GM19463 (cell line): ENCODE measurements at regions not wholly inside any gene's neighbourhood (a gene's known extent, or its start where the extent isn't known, plus 50 kb on each side); places are given as distances from the start of the nearest gene placed in this dataset.

Source experiments
- ATAC-seq: cut with Tn5 transposase; IDR thresholded peaks from one replicate; pipeline ENCODE4 v1.9.1; 2021; ENCODE audit warnings: mild to moderate bottlenecking, moderate library complexity; ENCODE audit not compliant: unreplicated experiment

DNA sequence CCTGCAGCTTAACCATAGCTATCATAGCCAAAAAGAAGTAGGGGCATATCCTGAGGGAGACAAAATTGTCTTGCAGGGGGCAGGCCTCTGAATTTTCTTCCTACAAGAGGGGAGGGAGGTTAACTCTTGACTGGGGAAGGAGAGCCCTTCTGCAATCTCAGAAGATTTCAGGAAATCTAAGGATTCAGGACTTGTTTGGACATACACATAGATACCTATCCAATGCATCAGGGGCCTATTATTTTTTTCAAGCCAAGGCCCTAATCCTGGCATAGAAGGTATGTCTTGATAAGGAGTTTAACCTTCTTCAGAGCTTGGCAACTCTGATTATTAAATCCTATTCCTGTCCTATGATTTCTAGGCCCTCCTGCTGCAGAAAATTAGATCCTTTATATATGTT lies 375.1 kb upstream of the ACTBL2 start:
- no peak for ATAC-seq

DNA sequence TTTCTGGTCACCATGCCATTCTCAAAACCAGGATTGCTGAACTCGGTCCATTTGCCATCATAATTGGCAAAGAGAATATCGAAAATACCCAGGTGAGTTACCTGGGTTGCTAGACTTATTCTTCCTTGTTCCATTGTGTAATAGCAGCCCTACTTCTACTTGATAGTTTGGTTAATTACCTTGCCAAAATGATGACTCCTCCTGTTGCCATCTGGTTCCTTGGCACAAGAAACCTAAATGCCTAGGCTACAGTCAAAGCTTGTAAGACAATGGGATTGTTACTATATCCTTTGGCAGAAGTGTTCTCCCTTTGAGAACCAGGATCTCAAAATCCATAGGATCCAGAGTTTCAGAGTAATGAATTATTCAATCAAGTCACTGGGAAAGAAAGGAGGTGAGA lies 373.2 kb upstream of the ACTBL2 start:
- ATAC-seq, result no peak

DNA sequence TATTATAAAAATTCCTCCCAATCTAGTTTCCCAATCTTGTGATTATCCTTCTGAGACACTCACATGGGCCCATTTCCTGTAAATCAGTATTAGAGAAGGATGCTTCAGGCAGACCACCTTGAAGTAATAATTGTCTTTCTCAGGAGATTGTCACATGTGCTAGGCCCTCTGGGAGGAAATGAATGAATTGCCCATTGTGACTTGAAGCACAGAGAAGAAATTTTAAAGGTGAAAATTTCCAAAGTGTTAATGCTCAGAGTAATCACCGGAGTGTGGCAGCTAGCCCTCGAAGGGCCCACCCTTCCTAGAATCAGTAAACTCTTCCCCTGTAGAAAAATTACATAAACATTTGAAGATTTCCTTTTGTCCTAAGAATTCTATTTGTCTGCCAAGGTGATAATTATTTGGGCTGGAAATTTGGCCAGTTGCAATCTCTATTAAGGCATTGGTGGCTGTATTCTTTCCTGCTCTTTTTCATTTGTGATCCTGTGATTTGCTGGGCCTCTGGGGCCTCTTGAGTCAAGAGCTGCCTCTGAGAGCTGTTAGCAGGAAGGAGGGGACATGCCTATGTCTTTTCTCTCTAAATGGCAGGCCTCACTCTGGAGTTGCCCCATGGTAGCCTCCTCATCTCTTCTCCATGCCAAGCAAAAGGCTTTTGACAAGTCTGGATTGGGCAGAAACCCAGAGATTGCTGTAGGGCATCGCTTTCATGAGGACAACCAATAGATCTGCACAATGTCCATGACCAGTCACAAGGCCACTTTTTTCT lies 371.5 kb upstream of the ACTBL2 start:
- no peak for ATAC-seq

DNA sequence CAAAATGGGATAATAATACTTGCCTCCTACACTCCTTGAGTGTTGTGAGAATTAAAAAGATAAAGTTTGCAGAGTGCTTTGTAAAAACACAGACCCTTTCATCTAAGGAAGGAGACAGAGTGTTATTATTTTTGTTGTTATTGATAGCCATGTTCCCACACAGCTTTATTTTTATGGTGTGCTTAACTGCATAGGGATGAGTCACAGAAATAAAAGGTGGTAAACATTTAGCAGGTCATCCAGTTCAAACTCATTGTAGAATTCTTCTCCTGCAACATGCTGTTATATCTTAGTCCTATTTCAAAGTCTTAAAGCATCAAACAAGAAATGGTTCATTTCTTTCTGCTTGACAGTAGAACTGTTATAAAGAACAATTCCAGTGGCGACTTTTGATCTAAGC lies 367.5 kb upstream of the ACTBL2 start:
- no peak for ATAC-seq

DNA sequence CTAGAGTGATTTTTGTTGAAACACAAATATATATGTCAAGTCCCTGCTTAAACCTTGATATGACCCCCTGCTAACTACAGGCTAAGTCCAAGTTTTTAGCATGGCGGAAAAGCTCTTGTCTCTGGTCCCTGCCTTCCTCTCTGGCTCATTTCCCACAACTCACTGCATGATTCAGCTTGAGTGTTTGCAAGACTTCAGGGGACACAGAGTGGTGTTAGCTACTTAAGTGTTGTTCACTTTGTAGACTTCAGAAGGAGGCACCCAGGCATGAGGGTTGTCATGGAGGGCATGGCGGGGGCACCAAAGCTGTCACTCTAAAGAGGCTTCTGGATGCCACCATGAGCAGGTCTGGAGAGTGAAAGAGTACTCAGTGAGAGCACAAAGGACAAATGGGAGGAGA lies 362.4 kb upstream of the ACTBL2 start:
- no peak for ATAC-seq

DNA sequence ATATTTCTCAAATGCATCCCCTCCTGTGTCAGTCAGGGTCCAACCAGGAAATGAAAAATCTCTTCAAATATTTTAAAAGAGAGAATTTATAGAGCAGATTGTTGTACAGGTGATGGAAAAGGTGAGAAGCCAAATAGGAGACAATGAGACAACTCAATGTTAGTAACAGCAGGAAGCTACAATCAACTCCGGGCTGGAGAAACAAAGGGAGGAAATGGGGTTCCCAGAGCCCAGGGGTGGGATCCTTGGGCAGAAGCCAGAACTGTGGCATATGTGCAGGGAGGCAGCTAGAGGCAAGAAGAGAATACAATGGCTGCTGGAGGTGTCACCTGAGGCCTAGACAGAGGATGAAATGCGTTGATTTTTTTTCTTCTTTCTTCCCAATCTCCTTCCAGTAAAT lies 361.8 kb upstream of the ACTBL2 start:
- no peak for ATAC-seq

GRCh38 chr5:57843059-57843367 lies 360.4 kb upstream of the ACTBL2 start:
- no peak for ATAC-seq

GRCh38 chr5:57842364-57843058 lies 359.9 kb upstream of the ACTBL2 start:
- no peak for ATAC-seq

DNA sequence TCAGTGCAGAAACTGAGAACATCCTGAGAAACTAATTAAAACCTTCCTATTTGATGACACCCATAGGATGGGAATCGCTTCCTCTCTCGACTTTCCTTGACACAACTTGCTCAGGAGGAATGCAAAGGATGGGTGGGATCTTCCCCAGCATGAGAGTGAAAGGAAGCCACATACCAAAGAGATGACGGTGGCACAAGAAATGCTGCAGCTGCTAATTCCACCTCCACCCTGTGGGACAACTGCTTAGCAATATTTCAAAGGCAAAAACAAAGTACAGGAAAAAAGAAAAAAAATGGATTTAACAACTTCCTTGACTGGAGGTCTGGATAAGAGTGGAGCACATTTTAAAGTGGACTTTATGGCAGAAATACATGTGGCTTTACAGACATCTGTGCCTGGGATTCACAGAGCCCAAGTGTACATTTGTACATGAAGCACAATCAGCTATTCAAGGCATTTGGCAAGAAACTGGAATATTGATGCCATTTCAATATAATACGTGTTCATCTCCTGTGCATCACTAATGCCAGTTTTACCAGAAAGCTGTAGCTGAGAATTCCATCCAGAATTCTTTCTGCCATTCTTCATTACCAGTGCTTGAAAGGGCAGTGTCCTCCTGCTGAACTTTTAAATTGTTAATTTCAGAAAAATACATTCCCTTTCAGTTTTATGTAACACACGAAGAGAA lies 359.2 kb upstream of the ACTBL2 start:
- ATAC-seq, result no peak

GRCh38 chr5:57839437-57840079 lies 356.9 kb upstream of the ACTBL2 start:
- no peak for ATAC-seq

DNA sequence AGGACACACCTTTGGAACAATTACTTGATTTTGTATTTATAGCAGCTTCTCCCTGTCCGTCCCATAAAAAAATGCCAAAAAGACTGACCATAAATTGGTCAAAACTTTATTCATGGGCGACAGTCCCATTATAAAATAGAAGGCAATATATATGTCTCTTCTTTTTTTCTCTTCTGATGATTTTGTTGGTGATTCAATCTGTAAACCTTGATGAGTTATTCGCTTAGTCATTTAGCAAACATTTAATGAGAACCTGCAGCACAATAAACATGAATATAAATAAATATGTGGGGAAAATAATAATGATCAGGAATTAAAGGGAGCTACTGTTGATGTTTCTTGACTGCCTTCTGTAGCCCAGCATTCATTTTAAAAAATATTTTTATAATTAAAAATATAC lies 356.4 kb upstream of the ACTBL2 start:
- no peak for ATAC-seq

- no peak for ATAC-seq
These were observed 354.3 kb upstream of the ACTBL2 start for GRCh38 chr5:57836921-57837320.

DNA sequence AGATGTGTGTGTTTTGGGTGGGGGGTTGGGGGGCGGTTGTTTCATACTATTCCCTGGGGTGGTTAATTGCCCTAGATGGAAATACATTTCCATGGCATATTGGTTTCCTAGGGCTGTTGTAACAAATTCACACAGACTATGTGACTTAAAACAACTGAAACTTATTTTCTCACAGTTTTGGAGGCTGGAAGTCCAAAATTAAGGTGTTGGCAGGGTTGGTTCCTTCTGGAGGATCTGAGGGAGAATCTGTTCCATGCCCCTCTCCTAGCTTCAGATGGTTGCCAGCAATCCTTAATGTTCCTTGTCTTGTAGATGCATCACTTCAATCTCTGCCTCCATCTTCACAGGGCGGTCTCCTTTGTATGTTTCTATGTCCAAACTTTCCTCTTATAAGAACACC lies 353.7 kb upstream of the ACTBL2 start:
- ATAC-seq, result no peak

GRCh38 chr5:57834829-57835608 lies 352.4 kb upstream of the ACTBL2 start:
- no peak for ATAC-seq

DNA sequence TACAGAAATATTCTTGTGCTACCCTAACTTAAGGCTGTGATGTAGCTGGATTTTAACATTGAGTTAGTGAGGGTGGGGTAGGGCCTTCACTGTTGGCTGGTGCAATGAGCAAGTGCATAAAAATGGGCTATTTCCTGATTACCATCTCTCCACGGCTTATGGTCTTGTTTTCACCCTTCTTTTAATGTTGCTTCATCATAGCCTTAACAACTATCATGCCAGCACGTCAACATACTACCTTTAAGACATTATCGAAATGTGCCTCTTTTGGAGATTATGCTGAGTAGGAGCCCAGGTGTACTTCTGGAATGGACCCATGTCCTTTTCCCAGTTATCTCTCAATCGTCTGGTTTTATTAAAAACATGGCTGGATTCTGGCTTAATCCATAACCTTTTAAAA lies 350.9 kb upstream of the ACTBL2 start:
- ATAC-seq, result no peak

DNA sequence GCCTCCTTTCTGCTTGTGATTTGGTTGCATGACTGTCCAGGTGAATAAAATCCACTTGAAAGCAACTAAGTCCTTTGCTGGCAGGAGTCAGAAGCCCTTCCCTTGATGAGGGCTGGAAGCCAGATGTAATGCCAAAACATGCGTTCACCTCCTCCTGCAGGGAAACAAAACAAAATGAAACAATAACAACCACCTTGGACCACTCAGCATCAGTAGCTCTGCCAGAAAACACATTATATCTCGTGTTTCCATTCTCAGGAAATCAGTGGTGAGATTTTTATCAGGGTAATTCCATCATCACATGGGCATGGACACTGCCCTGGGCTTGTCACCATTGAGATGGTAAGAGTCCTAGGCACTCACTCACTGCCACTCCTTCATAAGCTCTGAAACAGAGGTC lies 350.3 kb upstream of the ACTBL2 start:
- ATAC-seq, result no peak

GRCh38 chr5:57831932-57832331 lies 349.3 kb upstream of the ACTBL2 start:
- ATAC-seq, result no peak

- ATAC-seq, result no peak
These were observed 348.5 kb upstream of the ACTBL2 start for GRCh38 chr5:57831090-57831489.

GRCh38 chr5:57828221-57828620 lies 345.6 kb upstream of the ACTBL2 start:
- no peak for ATAC-seq

GRCh38 chr5:57825031-57825686 lies 342.5 kb upstream of the ACTBL2 start:
- ATAC-seq, result no peak
